ENCODE measurements at regions not wholly inside any gene's neighbourhood (a gene's known extent, or its start where the extent isn't known, plus 50 kb on each side); places are given as distances from the start of the nearest gene placed in this dataset.

- no peak overlapping the region for H3K56ac ChIP-seq (ENCODE audit: extremely low read depth, insufficient read depth, low read length)
- no peak overlapping the region for H2AK9ac ChIP-seq (replicated peaks; ENCODE audit: low read depth, low read length, poor library complexity)
- H4K91ac ChIP-seq (ENCODE audit: insufficient read depth, low read depth, low read length): no peak overlapping the region
- H4K20me1 ChIP-seq (ENCODE audit: insufficient read depth, low read length): no peaks in the 10 kb centered on the region
- no peak overlapping the region for H3K4me2 ChIP-seq (ENCODE audit: low read depth, low read length)
- H2AFZ ChIP-seq (replicated peaks; ENCODE audit: low read length, poor library complexity): no peak overlapping the region
- no peak overlapping the region for H3K14ac ChIP-seq (replicated peaks; ENCODE audit: low read depth, low read length)
- H3K79me1 ChIP-seq (ENCODE audit: low read depth in 1 of 2, low read length in 2 of 2): no peaks in the 10 kb centered on the region
- H3K27ac ChIP-seq (ENCODE audit: insufficient read depth, low read length): no peak overlapping the region
- intact Hi-C loops (cut with micrococcal nuclease) (loop anchor here (10.0 kb wide), 1 partner anchor 871 kb away; no protein-coding TSS in a partner anchor), dilution Hi-C loops (cut with HindIII; ENCODE audit: low sequenced_read_pairs, unreplicated experiment) (no loop called here), in situ Hi-C loops (cut with MboI; ENCODE audit: low sequenced_read_pairs) (no loop called here)
- no peaks in the 10 kb centered on the region for H3K9me1 ChIP-seq (ENCODE audit: insufficient read depth, low read length)
- H2AK5ac ChIP-seq (ENCODE audit: low read depth, low read length): no peak overlapping the region
- H3K23ac ChIP-seq (ENCODE audit: low read depth, low read length): no peak overlapping the region
- TF ChIP-seq CHD1 (IDR thresholded peaks at IDR 0.05; ENCODE audit: low read depth, low read length) (no peak), BHLHE40 (IDR thresholded peaks at IDR 0.05; ENCODE audit: low read depth, low read length) (no peak), FOS (IDR thresholded peaks at IDR 0.05; ENCODE audit: low read depth, low read length) (no peak), RCOR1 (IDR thresholded peaks at IDR 0.05; ENCODE audit: insufficient replicate concordance, low read length) (no peak), SMC3 (IDR thresholded peaks at IDR 0.05; ENCODE audit: low read depth, low read length) (no peak), MAFK (IDR thresholded peaks at IDR 0.05; ENCODE audit: low read depth, low read length) (no peak)
- no peak overlapping the region for H3K9ac ChIP-seq (ENCODE audit: low read depth, low read length)
- no peak overlapping the region for H3K4me3 ChIP-seq (ENCODE audit: insufficient read depth, low read depth, low read length)
- no peak overlapping the region for H2BK120ac ChIP-seq (ENCODE audit: low read depth, low read length)
- no peak overlapping the region for H2BK15ac ChIP-seq (ENCODE audit: low read depth, low read length)
- H3K36me3 ChIP-seq (ENCODE audit: control insufficient read depth, insufficient read depth, low read length): no peaks in the 10 kb centered on the region
- peaks cover 3% of the 10 kb centered on the region; the same call in 1 of the 2 replicates for H3K9me3 ChIP-seq (ENCODE audit: control insufficient read depth, insufficient read depth, low read length)
- ATAC-seq (ENCODE audit: low read depth): no peak
- H4K5ac ChIP-seq (ENCODE audit: low read depth, low read length): no peak overlapping the region
- BruUV-seq (replicated peaks): no TSS peak
- ChIA-PET POLR2A (ENCODE audit: unreplicated experiment) (no interaction called here), CTCF (no interaction called here)
- H3K18ac ChIP-seq (ENCODE audit: low read depth, low read length): no peak overlapping the region
- 28% methylated on average over 2 of the region's 5 CpGs; no CpG with 5 or more reads in 1 of the 2 experiments for WGBS, 2 experiments (ENCODE audit: extremely low coverage in 2 of 2, insufficient read length in 1 of 2)
- no peak overlapping the region for H2BK5ac ChIP-seq (ENCODE audit: low read depth, low read length, poor library complexity, severe bottlenecking)
- no peak overlapping the region for H4K8ac ChIP-seq (ENCODE audit: low read depth in 2 of 2, low read length in 2 of 2)
- H3K4ac ChIP-seq (ENCODE audit: low read depth, low read length): no peak overlapping the region
- H3K4me1 ChIP-seq (ENCODE audit: control insufficient read depth, insufficient read depth, low read length): no peaks in the 10 kb centered on the region
- no peak overlapping the region for H2BK20ac ChIP-seq (ENCODE audit: low read depth, low read length)
- H3K27me3 ChIP-seq (ENCODE audit: control insufficient read depth, insufficient read depth, low read length): no peaks in the 10 kb centered on the region
- DNase-seq: no peak
Observed at GRCh38 chr4:12636191-12636590, 847.9 kb downstream of the RAB28 start.
